ENCODE measurements at regions not wholly inside any gene's neighbourhood (a gene's known extent, or its start where the extent isn't known, plus 50 kb on each side); places are given as distances from the start of the nearest gene placed in this dataset.

GRCh38 chr1:37243368-37244082 lies 209.2 kb upstream of the GRIK3 start:
- DNase-seq = no peak

GRCh38 chr1:37244083-37244480 lies 209.8 kb upstream of the GRIK3 start:
- no peak for DNase-seq

- DNase-seq = no peak
These were observed 210.5 kb upstream of the GRIK3 start for GRCh38 chr1:37244815-37245214.

- no peak for DNase-seq
These were observed 212.3 kb upstream of the GRIK3 start for GRCh38 chr1:37246631-37247030.

GRCh38 chr1:37250371-37250770 lies 216.1 kb upstream of the GRIK3 start:
- no peak for DNase-seq

- no peak for DNase-seq
These were observed 219.1 kb upstream of the ZC3H12A start for GRCh38 chr1:37255136-37255795.

- DNase-seq = no peak
These were observed 218.5 kb upstream of the ZC3H12A start for GRCh38 chr1:37255868-37256267.

- no peak for DNase-seq
These were observed 216.7 kb upstream of the ZC3H12A start for GRCh38 chr1:37257646-37258045.

GRCh38 chr1:37258068-37258467 lies 216.3 kb upstream of the ZC3H12A start:
- no peak for DNase-seq

GRCh38 chr1:37259019-37259418 lies 215.4 kb upstream of the ZC3H12A start:
- DNase-seq = no peak

GRCh38 chr1:37261129-37261528 lies 213.3 kb upstream of the ZC3H12A start:
- DNase-seq = no peak

GRCh38 chr1:37262439-37263170 lies 211.8 kb upstream of the ZC3H12A start:
- no peak for DNase-seq

GRCh38 chr1:37265156-37265555 lies 209.2 kb upstream of the ZC3H12A start:
- no peak for DNase-seq

GRCh38 chr1:37265786-37266667 lies 208.4 kb upstream of the ZC3H12A start:
- no peak for DNase-seq

GRCh38 chr1:37267111-37267835 lies 207.1 kb upstream of the ZC3H12A start:
- no peak for DNase-seq

GRCh38 chr1:37270639-37271038 lies 203.7 kb upstream of the ZC3H12A start:
- DNase-seq = no peak

GRCh38 chr1:37272626-37273025 lies 201.8 kb upstream of the ZC3H12A start:
- DNase-seq = no peak

GRCh38 chr1:37274486-37274885 lies 199.9 kb upstream of the ZC3H12A start:
- no peak for DNase-seq

- no peak for DNase-seq
These were observed 199.3 kb upstream of the ZC3H12A start for GRCh38 chr1:37274938-37275631.

- no peak for DNase-seq
These were observed 197.0 kb upstream of the ZC3H12A start for GRCh38 chr1:37277366-37277765.

GRCh38 chr1:37281354-37281753 lies 193.0 kb upstream of the ZC3H12A start:
- DNase-seq = no peak

GRCh38 chr1:37282764-37283163 lies 191.6 kb upstream of the ZC3H12A start:
- no peak for DNase-seq
